Naive B cell (primary cell): ENCODE measurements at regions not wholly inside any gene's neighbourhood (a gene's known extent, or its start where the extent isn't known, plus 50 kb on each side); places are given as distances from the start of the nearest gene placed in this dataset.

Source experiments
- ATAC-seq, 2 donors: fragments of 150-1000 bp; cut with Tn5 transposase; 2 replicates each; pipeline ENCODE4 v1.10.0; 2021; ENCODE audit warnings: low read depth in 2 of 2, mild to moderate bottlenecking in 2 of 2, moderate library complexity in 2 of 2
- DNase-seq: peaks from one replicate; pipeline ENCODE4 v3.0.0; 2022
- H3K27ac Mint-ChIP-seq, 6 donors: one replicate each; pipeline ENCODE4 v1.8.0; 2020 to 2022; ENCODE audit warnings: mild to moderate bottlenecking in 6 of 6, mixed read lengths in 6 of 6, moderate library complexity in 5 of 6, inconsistent platforms in 2 of 6
- H3K27me3 Mint-ChIP-seq, 3 donors: one replicate each; pipeline ENCODE4 v1.8.0; 2021 to 2022; ENCODE audit warnings: mixed read lengths in 3 of 3, mild to moderate bottlenecking in 1 of 3
- H3K36me3 Mint-ChIP-seq, 2 donors: one replicate each; pipeline ENCODE4 v1.8.0; 2020 to 2022; ENCODE audit warnings: mixed read lengths in 2 of 2, inconsistent platforms in 1 of 2, mild to moderate bottlenecking in 1 of 2
- H3K4me1 Mint-ChIP-seq, 3 donors: one replicate each; pipeline ENCODE4 v1.8.0; 2020 to 2022; ENCODE audit warnings: mixed read lengths in 3 of 3, inconsistent platforms in 1 of 3, mild to moderate bottlenecking in 1 of 3, moderate library complexity in 1 of 3
- H3K4me3 Mint-ChIP-seq, 8 donors: one replicate each; pipeline ENCODE4 v1.8.0; 2020 to 2022; ENCODE audit warnings: mild to moderate bottlenecking in 8 of 8, mixed read lengths in 8 of 8, moderate library complexity in 8 of 8, inconsistent platforms in 2 of 8
- H3K9me3 Mint-ChIP-seq, 7 donors: one replicate each; pipeline ENCODE4 v1.8.0; 2020 to 2022; ENCODE audit warnings: mixed read lengths in 7 of 7, mild to moderate bottlenecking in 5 of 7, inconsistent platforms in 2 of 7, moderate library complexity in 1 of 7

- no peak overlapping the region for H3K4me3 Mint-ChIP-seq
- H3K27ac Mint-ChIP-seq = no peak overlapping the region
- DNase-seq (no peak), ATAC-seq (no peak)
- no peaks in the 10 kb centered on the region for H3K4me1 Mint-ChIP-seq
- peaks cover 31 to 52% (median 37%) of the 10 kb centered on the region in 3 donors for H3K27me3 Mint-ChIP-seq
- H3K9me3 Mint-ChIP-seq = peaks cover 0 to 17% (median 9%) of the 10 kb centered on the region in 7 donors
- peaks cover 0 to 7% of the 10 kb centered on the region in 2 donors for H3K36me3 Mint-ChIP-seq
Measured at GRCh38 chr10:6763001-6763400, 182.9 kb upstream of the PRKCQ start.

DNA sequence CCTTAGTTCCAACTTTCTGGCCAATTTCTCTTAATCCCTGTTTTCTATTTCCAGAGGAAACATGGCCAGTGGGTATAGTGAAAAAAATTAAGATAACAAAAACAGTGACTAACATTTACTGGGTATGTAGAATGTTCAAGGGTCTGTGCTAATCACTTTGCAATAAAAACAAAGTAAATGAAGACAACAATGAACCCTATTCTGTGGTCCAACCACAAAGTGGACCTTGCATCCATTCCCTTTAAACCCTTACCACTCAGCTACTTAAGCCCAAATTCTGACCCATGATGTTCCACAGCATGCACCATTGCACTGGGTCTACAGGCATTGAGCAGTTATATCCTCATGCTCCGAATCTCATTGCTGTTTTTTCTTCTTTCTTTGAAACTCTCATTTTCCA lies 179.9 kb upstream of the PRKCQ start:
- peaks cover 0 to 7% of the 10 kb centered on the region in 2 donors for H3K36me3 Mint-ChIP-seq
- peaks cover 38 to 54% (median 52%) of the 10 kb centered on the region in 3 donors for H3K27me3 Mint-ChIP-seq
- DNase-seq (no peak), ATAC-seq (no peak)
- no peak overlapping the region for H3K27ac Mint-ChIP-seq
- H3K4me3 Mint-ChIP-seq = no peak overlapping the region
- peaks cover 0 to 4% (median 3%) of the 10 kb centered on the region in 3 donors for H3K4me1 Mint-ChIP-seq
- H3K9me3 Mint-ChIP-seq = peaks cover 0 to 17% (median 9%) of the 10 kb centered on the region in 7 donors

DNA sequence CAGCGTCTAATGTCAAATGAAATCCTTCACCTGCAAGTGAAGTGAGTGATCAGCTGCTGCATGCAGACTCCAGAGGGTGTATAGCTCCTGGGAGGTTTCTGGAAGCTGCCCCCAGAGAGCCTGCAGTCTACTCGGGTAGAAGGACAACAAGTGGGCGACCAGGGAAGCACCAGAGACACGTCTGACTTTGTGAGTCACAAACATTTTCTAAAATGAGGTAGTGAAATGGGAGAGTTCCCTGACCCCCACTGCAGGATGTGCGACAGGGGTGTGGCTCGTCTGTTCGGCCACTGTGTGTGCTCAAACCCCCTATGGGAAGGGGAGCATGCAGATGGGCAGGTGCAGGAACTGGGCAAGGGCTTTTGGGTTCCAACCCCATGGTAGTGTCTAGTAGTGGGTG lies 177.1 kb upstream of the PRKCQ start:
- H3K4me3 Mint-ChIP-seq = no peak overlapping the region
- peaks cover 0 to 4% (median 3%) of the 10 kb centered on the region in 3 donors for H3K4me1 Mint-ChIP-seq
- no peak for ATAC-seq
- H3K9me3 Mint-ChIP-seq = peaks cover 0 to 17% (median 9%) of the 10 kb centered on the region in 7 donors
- H3K27ac Mint-ChIP-seq = no peak overlapping the region
- peaks cover 0 to 7% of the 10 kb centered on the region in 2 donors for H3K36me3 Mint-ChIP-seq
- DNase-seq = peak; percentile 1
- H3K27me3 Mint-ChIP-seq = peaks cover 43 to 56% (median 47%) of the 10 kb centered on the region in 3 donors

GRCh38 chr10:6756716-6757115 lies 176.6 kb upstream of the PRKCQ start:
- DNase-seq = no peak
- Mint-ChIP-seq H3K27me3 (peaks cover 41 to 55% (median 44%) of the 10 kb centered on the region in 3 donors), H3K4me3 (no peak overlapping the region), H3K4me1 (peaks cover 0 to 4% (median 3%) of the 10 kb centered on the region in 3 donors), H3K9me3 (peaks cover 0 to 19% (median 8%) of the 10 kb centered on the region in 7 donors), H3K27ac (peak overlapping the region in 1 of 6 donors; percentile 46), H3K36me3 (peaks cover 0 to 7% of the 10 kb centered on the region in 2 donors)
- no peak for ATAC-seq

DNA sequence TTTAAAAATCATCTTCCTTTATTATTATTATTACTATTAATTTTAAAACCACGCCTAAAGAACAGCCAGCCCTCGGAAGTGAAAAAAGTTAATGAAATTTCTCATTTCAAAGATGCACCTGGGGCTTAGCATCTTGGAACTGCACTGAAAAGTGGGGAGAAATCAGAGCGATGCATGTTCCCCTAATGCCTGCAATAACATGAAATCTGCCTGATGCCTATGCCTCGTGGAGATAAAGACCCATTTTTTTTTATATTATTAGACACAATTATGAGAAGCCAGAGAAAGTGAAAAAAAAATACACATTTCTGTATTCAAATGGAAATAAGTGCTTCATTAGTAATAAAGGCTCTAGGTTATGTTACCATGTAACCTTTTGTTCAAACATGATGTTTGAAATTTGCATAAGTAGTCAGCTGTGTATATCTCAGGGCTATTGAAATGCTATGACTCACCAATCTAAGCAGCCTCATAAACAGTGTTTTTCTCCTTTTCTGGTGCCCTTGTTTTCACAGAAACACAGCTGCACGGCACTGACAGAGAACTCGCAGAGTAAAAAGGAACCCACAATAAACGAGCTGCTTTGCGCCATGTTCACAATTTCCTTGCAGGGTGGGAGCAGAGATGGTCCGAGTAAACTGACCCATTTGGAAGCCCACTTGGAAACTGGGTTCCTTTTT lies 175.8 kb upstream of the PRKCQ start:
- peaks cover 0 to 8% of the 10 kb centered on the region in 2 donors for H3K36me3 Mint-ChIP-seq
- no peak overlapping the region for H3K4me3 Mint-ChIP-seq
- peak overlapping the region in 1 of 6 donors; percentile 38 for H3K27ac Mint-ChIP-seq
- H3K4me1 Mint-ChIP-seq = peaks cover 0 to 4% (median 3%) of the 10 kb centered on the region in 3 donors
- peaks cover 2 to 19% (median 6%) of the 10 kb centered on the region in 7 donors for H3K9me3 Mint-ChIP-seq
- H3K27me3 Mint-ChIP-seq = peaks cover 35 to 47% (median 36%) of the 10 kb centered on the region in 3 donors
- DNase-seq (no peak), ATAC-seq (no peak)

DNA sequence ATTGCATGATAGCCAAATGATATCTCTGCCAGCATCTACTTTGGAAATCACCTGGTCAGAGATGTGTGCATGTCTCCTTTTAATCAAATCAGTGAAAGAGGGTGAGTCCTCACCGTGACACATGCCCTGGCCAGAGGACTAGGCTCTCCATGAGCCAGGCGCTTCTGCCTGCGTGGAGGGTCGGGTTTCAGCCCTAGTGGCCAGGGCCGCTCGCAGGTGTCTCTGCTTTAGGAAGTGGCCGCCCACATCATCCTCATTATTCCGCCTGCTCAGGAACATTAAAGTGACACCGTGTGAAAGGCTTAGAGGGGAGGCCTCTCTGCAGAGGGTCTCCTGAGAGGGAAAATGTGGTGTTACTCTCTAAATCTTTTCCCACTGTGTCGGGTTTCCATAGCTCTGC lies 173.6 kb upstream of the PRKCQ start:
- peaks cover 33 to 35% (median 35%) of the 10 kb centered on the region in 3 donors for H3K27me3 Mint-ChIP-seq
- no peak for ATAC-seq
- no peak for DNase-seq
- H3K27ac Mint-ChIP-seq = no peak overlapping the region
- peaks cover 4 to 18% (median 10%) of the 10 kb centered on the region in 7 donors for H3K9me3 Mint-ChIP-seq
- H3K4me3 Mint-ChIP-seq = no peak overlapping the region
- peaks cover 0 to 4% (median 3%) of the 10 kb centered on the region in 3 donors for H3K4me1 Mint-ChIP-seq
- H3K36me3 Mint-ChIP-seq = peaks cover 0 to 8% of the 10 kb centered on the region in 2 donors

DNA sequence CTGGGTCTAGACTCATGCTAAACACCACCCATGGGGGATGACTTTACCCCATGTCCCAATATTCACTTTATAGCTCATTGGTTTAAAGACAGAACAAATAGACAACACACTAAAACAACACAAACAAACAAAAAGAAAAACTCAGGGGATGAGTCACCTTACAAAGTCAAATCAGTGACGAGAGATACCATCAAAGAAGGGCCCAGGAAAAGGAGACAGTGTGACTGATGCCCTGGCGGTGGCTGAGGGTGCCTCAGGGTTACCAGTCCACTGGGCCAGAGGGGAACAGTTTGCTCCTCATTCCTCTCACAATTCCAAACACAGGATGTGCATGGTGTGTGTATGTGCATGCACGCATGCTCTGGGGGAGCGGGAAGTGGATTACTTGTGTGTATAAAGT lies 171.3 kb upstream of the PRKCQ start:
- DNase-seq (no peak), ATAC-seq (no peak)
- Mint-ChIP-seq H3K27me3 (peaks cover 22 to 34% (median 33%) of the 10 kb centered on the region in 3 donors), H3K36me3 (peaks cover 6 to 8% of the 10 kb centered on the region in 2 donors), H3K9me3 (peaks cover 4 to 18% (median 10%) of the 10 kb centered on the region in 7 donors), H3K4me3 (no peak overlapping the region), H3K4me1 (no peaks in the 10 kb centered on the region), H3K27ac (no peak overlapping the region)

- Mint-ChIP-seq H3K4me1 (no peaks in the 10 kb centered on the region), H3K9me3 (peaks cover 4 to 18% (median 10%) of the 10 kb centered on the region in 7 donors), H3K36me3 (peaks cover 6 to 8% of the 10 kb centered on the region in 2 donors), H3K27ac (no peak overlapping the region), H3K4me3 (no peak overlapping the region), H3K27me3 (peaks cover 26 to 28% (median 26%) of the 10 kb centered on the region in 3 donors)
- ATAC-seq (no peak), DNase-seq (no peak)
Measured at GRCh38 chr10:6748981-6749635, 169.0 kb upstream of the PRKCQ start.

GRCh38 chr10:6748029-6748428 lies 168.0 kb upstream of the PRKCQ start:
- Mint-ChIP-seq H3K36me3 (peaks cover 6 to 8% of the 10 kb centered on the region in 2 donors), H3K27me3 (peaks cover 16 to 19% (median 16%) of the 10 kb centered on the region in 3 donors), H3K27ac (no peak overlapping the region), H3K4me1 (no peaks in the 10 kb centered on the region), H3K9me3 (peaks cover 4 to 18% (median 10%) of the 10 kb centered on the region in 7 donors), H3K4me3 (no peak overlapping the region)
- DNase-seq = no peak
- no peak for ATAC-seq

GRCh38 chr10:6746782-6747181 lies 166.7 kb upstream of the PRKCQ start:
- H3K27ac Mint-ChIP-seq = no peak overlapping the region
- DNase-seq (no peak), ATAC-seq (no peak)
- H3K4me1 Mint-ChIP-seq = no peaks in the 10 kb centered on the region
- peaks cover 6 to 8% of the 10 kb centered on the region in 2 donors for H3K36me3 Mint-ChIP-seq
- no peak overlapping the region for H3K4me3 Mint-ChIP-seq
- H3K27me3 Mint-ChIP-seq = peaks cover 16 to 18% (median 16%) of the 10 kb centered on the region in 3 donors
- peaks cover 4 to 17% (median 10%) of the 10 kb centered on the region in 7 donors for H3K9me3 Mint-ChIP-seq

DNA sequence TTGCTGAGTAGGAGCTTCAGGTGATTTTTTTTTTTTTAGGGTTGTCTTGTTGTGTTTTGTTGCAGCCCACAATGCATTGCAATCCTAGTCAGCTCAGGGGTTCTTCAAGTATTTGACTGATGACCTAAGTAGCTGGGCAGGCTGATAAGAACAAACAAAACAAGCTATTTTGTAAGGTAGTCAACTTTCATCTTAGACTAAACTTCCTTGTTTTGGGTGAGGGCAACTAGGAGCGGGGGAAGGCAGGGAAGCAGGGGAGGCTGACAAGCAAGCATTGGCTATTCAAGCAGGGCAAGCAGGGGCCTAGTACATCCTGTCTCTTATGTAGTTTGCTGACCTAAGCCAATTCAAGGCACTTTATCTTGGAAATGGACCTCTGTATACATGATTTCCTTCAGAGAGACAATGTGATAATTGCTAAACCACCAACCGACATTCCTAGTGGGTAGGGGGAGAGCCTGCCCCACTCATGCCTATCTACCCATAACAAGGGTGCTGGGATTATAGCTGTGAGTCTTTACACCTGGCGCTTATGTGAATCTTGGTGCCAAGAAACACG lies 163.3 kb upstream of the PRKCQ start:
- ATAC-seq = no peak
- peaks cover 0 to 1% (median 0%) of the 10 kb centered on the region in 3 donors for H3K4me1 Mint-ChIP-seq
- H3K27ac Mint-ChIP-seq = no peak overlapping the region
- peaks cover 15 to 16% (median 16%) of the 10 kb centered on the region in 3 donors for H3K27me3 Mint-ChIP-seq
- peaks cover 0 to 2% (median 0%) of the 10 kb centered on the region in 7 donors for H3K9me3 Mint-ChIP-seq
- DNase-seq = no peak
- no peak overlapping the region for H3K4me3 Mint-ChIP-seq
- peaks cover 0 to 6% of the 10 kb centered on the region in 2 donors for H3K36me3 Mint-ChIP-seq

DNA sequence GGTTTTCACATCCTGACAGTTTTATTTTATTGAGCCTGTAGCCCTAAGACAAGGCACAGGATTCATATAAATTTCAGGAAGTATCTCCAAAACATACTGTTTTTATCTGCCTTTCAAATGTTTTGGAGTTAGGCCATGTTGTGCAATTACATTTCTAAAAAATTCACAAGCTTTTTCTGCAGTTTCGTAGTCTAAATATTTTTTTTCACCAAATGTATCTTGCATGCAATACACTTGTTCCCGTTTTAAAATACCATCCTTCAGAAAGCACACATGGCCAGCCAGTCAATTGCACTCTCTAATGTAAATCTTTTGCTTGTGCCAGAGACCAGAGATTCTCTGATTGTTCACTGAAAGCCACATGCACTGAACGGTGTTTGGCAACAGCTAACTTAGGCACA lies 161.5 kb upstream of the PRKCQ start:
- no peak for DNase-seq
- Mint-ChIP-seq H3K36me3 (no peaks in the 10 kb centered on the region), H3K4me1 (peaks cover 0 to 5% (median 0%) of the 10 kb centered on the region in 3 donors), H3K9me3 (peaks cover 0 to under 1% (median 0%) of the 10 kb centered on the region in 7 donors), H3K27ac (no peak overlapping the region), H3K27me3 (peaks cover 7 to 14% (median 10%) of the 10 kb centered on the region in 3 donors), H3K4me3 (no peak overlapping the region)
- ATAC-seq = no peak

DNA sequence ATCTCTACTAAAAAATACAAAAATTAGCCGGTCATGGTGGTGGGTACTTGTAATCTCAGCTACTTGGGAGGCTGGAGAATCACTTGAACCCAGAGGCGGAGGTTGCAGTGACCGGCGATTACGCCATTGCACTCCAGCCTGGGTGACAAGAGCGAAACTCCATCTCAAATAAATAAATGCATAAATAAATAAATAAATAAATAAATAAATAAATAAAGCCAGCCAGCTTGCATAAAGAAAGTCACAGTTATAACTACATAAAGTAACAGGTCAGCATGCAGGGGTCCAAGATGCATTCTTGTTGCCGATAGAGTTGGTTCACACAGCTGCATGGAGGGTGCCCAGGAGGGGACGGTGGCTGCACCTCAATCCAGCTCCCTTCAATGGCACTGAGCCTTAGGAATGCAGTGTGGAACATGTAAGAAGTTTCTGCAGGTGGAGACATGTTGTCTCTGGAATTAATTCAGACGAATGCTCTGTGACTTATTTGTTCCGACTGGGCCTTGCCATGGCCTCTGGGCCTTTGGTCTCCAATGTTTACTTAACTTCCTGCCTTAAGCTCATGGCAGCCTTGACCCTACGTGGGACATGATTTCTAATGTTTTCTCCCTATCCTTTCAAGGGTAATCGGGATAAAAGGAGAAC lies 159.6 kb upstream of the PRKCQ start:
- DNase-seq (no peak), ATAC-seq (no peak)
- Mint-ChIP-seq H3K36me3 (no peaks in the 10 kb centered on the region), H3K4me3 (no peak overlapping the region), H3K4me1 (peaks cover 0 to 5% (median 0%) of the 10 kb centered on the region in 3 donors), H3K27ac (no peak overlapping the region), H3K9me3 (no peaks in the 10 kb centered on the region), H3K27me3 (peaks cover 22 to 25% (median 24%) of the 10 kb centered on the region in 3 donors)
